H1 (cell line): ENCODE measurements at regions not wholly inside any gene's neighbourhood (a gene's known extent, or its start where the extent isn't known, plus 50 kb on each side); places are given as distances from the start of the nearest gene placed in this dataset.

Source experiments
- CTCF ChIA-PET: fragments of 300-600 bp; sonication (Branson Sonifier 250); formaldehyde crosslinking; loops from one replicate; lab custom pipeline; 2021; ENCODE audit not compliant: partially characterized antibody; lab: Charles Lee
- POLR2A ChIA-PET: fragments of 300-600 bp; sonication (Branson Sonifier 250); formaldehyde crosslinking; loops from one replicate; lab custom pipeline; 2021; ENCODE audit warnings: inconsistent platforms; ENCODE audit not compliant: partially characterized antibody; lab: Charles Lee
- DNase-seq, 2 experiments: peaks; one replicate each; pipeline versions ENCODE4 v3.0.0 to v3.0.0-alpha.2; 2010 to 2022; ENCODE audit warnings: low spot score in 2 of 2, low read depth in 1 of 2, mixed read lengths in 1 of 2
- FAIRE-seq: peaks from 2 replicates; lab custom pipeline; 2011; peaks lifted over from hg19 to GRCh38; lab: Jason Lieb, UNC
- H2AFZ ChIP-seq: 2 replicates; pipeline ENCODE4 v1.8.1; 2012; ENCODE audit warnings: low read length, inconsistent platforms
- H2AK5ac ChIP-seq: 2 replicates; pipeline ENCODE4 v1.6.1; 2013; ENCODE audit warnings: low read depth, low read length
- H2BK120ac ChIP-seq: replicated peaks from 2 replicates; pipeline ENCODE3; 2013; ENCODE audit warnings: low read depth, low read length, inconsistent platforms
- H2BK12ac ChIP-seq: 2 replicates; pipeline ENCODE4 v1.6.1; 2013; ENCODE audit warnings: low read depth, low read length
- H2BK15ac ChIP-seq: 2 replicates; pipeline ENCODE4 v1.6.1; 2013; ENCODE audit warnings: low read length
- H2BK20ac ChIP-seq: 2 replicates; pipeline ENCODE4 v1.6.1; 2013; ENCODE audit warnings: low read length
- H2BK5ac ChIP-seq: 2 replicates; pipeline ENCODE4 v1.6.1; 2013; ENCODE audit warnings: low read depth, low read length
- H3K14ac ChIP-seq: 2 replicates; pipeline ENCODE4 v1.6.1; 2013; ENCODE audit warnings: inconsistent platforms; ENCODE audit not compliant: insufficient read length
- H3K18ac ChIP-seq: 2 replicates; pipeline ENCODE4 v1.6.1; 2013; ENCODE audit warnings: low read length; ENCODE audit errors: extremely low read depth
- H3K23ac ChIP-seq: 2 replicates; pipeline ENCODE4 v1.6.1; 2013; ENCODE audit warnings: inconsistent platforms; ENCODE audit not compliant: insufficient read length
- H3K23me2 ChIP-seq: 2 replicates; pipeline ENCODE4 v1.6.1; 2013; ENCODE audit warnings: low read depth, low read length
- H3K27ac ChIP-seq: 2 replicates; pipeline ENCODE4 v1.6.1; 2011; ENCODE audit warnings: low read depth, low read length, inconsistent platforms
- H3K27me3 ChIP-seq, 4 experiments: replicated peaks in 1 of 4; 1 replicate in 1 of 4; 2 replicates in 3 of 4; pipeline versions ENCODE4 v1.6.1 to v1.8.1; 2011 to 2013; ENCODE audit warnings: low read length in 3 of 4, mild to moderate bottlenecking in 3 of 4, inconsistent platforms in 2 of 4, mixed read lengths in 2 of 4, moderate library complexity in 1 of 4; ENCODE audit not compliant: control insufficient read depth in 3 of 4, insufficient read depth in 3 of 4; ENCODE audit errors: extremely low read depth in 1 of 4
- H3K36me3 ChIP-seq, 4 experiments: 2 replicates each; pipeline versions ENCODE4 v1.6.1 to v1.8.1; 2011 to 2013; ENCODE audit warnings: mild to moderate bottlenecking in 4 of 4, low read length in 3 of 4, moderate library complexity in 2 of 4, control low read depth in 1 of 4, inconsistent platforms in 1 of 4; ENCODE audit not compliant: insufficient read depth in 4 of 4, control insufficient read depth in 2 of 4
- H3K4ac ChIP-seq: replicated peaks from 2 replicates; pipeline ENCODE3; 2013; ENCODE audit warnings: low read length, low read depth, mixed read lengths, inconsistent platforms; ENCODE audit not compliant: insufficient read length
- H3K4me1 ChIP-seq, 4 experiments: replicated peaks in 1 of 4; 1 replicate in 1 of 4; 2 replicates in 3 of 4; pipeline versions ENCODE4 v1.6.1 to v1.8.1; 2011 to 2013; ENCODE audit warnings: low read length in 3 of 4, inconsistent platforms in 2 of 4, mixed read lengths in 1 of 4; ENCODE audit not compliant: insufficient read depth in 4 of 4, control insufficient read depth in 3 of 4
- H3K4me2 ChIP-seq, 2 experiments: 2 replicates each; pipeline versions ENCODE4 v1.6.1 to v1.8.1; 2011 to 2013; ENCODE audit warnings: low read depth in 2 of 2, low read length in 2 of 2, control low read depth in 1 of 2, inconsistent platforms in 1 of 2, mild to moderate bottlenecking in 1 of 2; ENCODE audit not compliant: insufficient read depth in 1 of 2
- H3K4me3 ChIP-seq, 4 experiments: fragments of 200-600, 300-600 bp in 1 of 4; sonication (generic), shearing (Covaris generic), sonication (Bioruptor Twin) in 1 of 4; 2 replicates each; pipeline versions ENCODE4 v1.5.1 to v1.8.1; 2011 to 2016; ENCODE audit warnings: low read length in 4 of 4, low read depth in 3 of 4, control low read depth in 2 of 4, inconsistent platforms in 2 of 4, mild to moderate bottlenecking in 2 of 4, mixed read lengths in 1 of 4, moderate library complexity in 1 of 4; ENCODE audit not compliant: insufficient read depth in 2 of 4; ENCODE audit errors: extremely low read depth in 1 of 4
- H3K56ac ChIP-seq: replicated peaks from 2 replicates; pipeline ENCODE3; 2013; ENCODE audit warnings: low read depth, mild to moderate bottlenecking, mixed read lengths, low read length, inconsistent platforms; ENCODE audit not compliant: insufficient read length
- H3K79me1 ChIP-seq: 2 replicates; pipeline ENCODE4 v1.6.1; 2013; ENCODE audit warnings: low read depth, low read length, control low read depth
- H3K79me2 ChIP-seq, 2 experiments: 2 replicates each; pipeline versions ENCODE4 v1.6.1 to v1.8.1; 2012 to 2013; ENCODE audit warnings: low read length in 2 of 2, mild to moderate bottlenecking in 2 of 2, inconsistent platforms in 1 of 2; ENCODE audit not compliant: insufficient read depth in 2 of 2, control insufficient read depth in 1 of 2
- H3K9ac ChIP-seq, 4 experiments: replicated peaks in 1 of 4; 1 replicate in 1 of 4; 2 replicates in 3 of 4; pipeline versions ENCODE4 v1.6.1 to v1.8.1; 2011 to 2013; ENCODE audit warnings: low read depth in 3 of 4, low read length in 3 of 4, control low read depth in 2 of 4, mild to moderate bottlenecking in 2 of 4, moderate library complexity in 2 of 4, inconsistent platforms in 1 of 4; ENCODE audit errors: extremely low read depth in 1 of 4
- H3K9me3 ChIP-seq, 2 experiments: 2 replicates each; pipeline versions ENCODE4 v1.6.1 to v1.8.1; 2012 to 2013; ENCODE audit warnings: mild to moderate bottlenecking in 2 of 2, moderate library complexity in 2 of 2, control low read depth in 1 of 2, inconsistent platforms in 1 of 2, low read depth in 1 of 2, low read length in 1 of 2, mixed read lengths in 1 of 2; ENCODE audit not compliant: insufficient read depth in 2 of 2
- H4K20me1 ChIP-seq, 2 experiments: replicated peaks in 1 of 2; 2 replicates each; pipeline versions ENCODE3 to v1.8.1; 2011 to 2013; ENCODE audit warnings: inconsistent platforms in 2 of 2, low read length in 2 of 2, mild to moderate bottlenecking in 1 of 2; ENCODE audit not compliant: insufficient read depth in 2 of 2, control insufficient read depth in 1 of 2
- H4K5ac ChIP-seq: 2 replicates; pipeline ENCODE4 v1.6.1; 2013; ENCODE audit warnings: low read length, low read depth, mixed read lengths, inconsistent platforms; ENCODE audit not compliant: insufficient read length
- H4K8ac ChIP-seq: 2 replicates; pipeline ENCODE4 v1.8.0; 2013; ENCODE audit warnings: mild to moderate bottlenecking, moderate library complexity, low read length, inconsistent platforms; ENCODE audit not compliant: insufficient read depth; ENCODE audit errors: extremely low read depth
- H4K91ac ChIP-seq: replicated peaks from 2 replicates; pipeline ENCODE3; 2013; ENCODE audit warnings: low read length, mixed read lengths, inconsistent platforms; ENCODE audit not compliant: insufficient read length
- GTF2F1 ChIP-seq: IDR thresholded peaks from 2 replicates; pipeline ENCODE4 v1.6.1; 2012; ENCODE audit warnings: low read depth, low read length, improper control_type of control experiment, borderline replicate concordance
- SP1 ChIP-seq: IDR thresholded peaks from 2 replicates; pipeline ENCODE4 v1.6.1; 2011; ENCODE audit warnings: low read depth, low read length
- TAF7 ChIP-seq: optimal IDR thresholded peaks from 2 replicates; pipeline ENCODE3; 2011; ENCODE audit warnings: low read depth, mild to moderate bottlenecking, inconsistent platforms, low read length, moderate library complexity, borderline replicate concordance
- WGBS, 2 experiments: shearing (Covaris generic) in 1 of 2; methylation state at CpG; one replicate each; pipeline versions ENCODE4 v1.1.6 to v1.1.7; 2013 to 2015; ENCODE audit warnings: low lambda C conversion rate in 2 of 2, mixed read lengths in 2 of 2, inconsistent platforms in 1 of 2, low coverage in 1 of 2, missing lambda C conversion rate in 1 of 2; ENCODE audit not compliant: insufficient replicate concordance in 2 of 2, insufficient coverage in 1 of 2, insufficient read length in 1 of 2; ENCODE audit errors: extremely low coverage in 1 of 2, missing lambda C conversion rate in 1 of 2; 5-methylcytosine and 5-hydroxymethylcytosine counted together

- no peaks in the 10 kb centered on the region for H3K36me3 ChIP-seq
- WGBS, 2 experiments, result 91% methylated on average over 2 of the region's 2 CpGs; no CpG with 5 or more reads in 1 of the 2 experiments
- no peak overlapping the region for H4K5ac ChIP-seq
- ChIA-PET CTCF (no interaction called here), POLR2A (no interaction called here)
- H3K27ac ChIP-seq, result no peak overlapping the region
- H4K20me1 ChIP-seq, result no peaks in the 10 kb centered on the region
- no peaks in the 10 kb centered on the region for H3K4me1 ChIP-seq
- no peak overlapping the region for H3K9ac ChIP-seq
- H3K56ac ChIP-seq, result no peak overlapping the region
- H2BK15ac ChIP-seq, result no peak overlapping the region
- H3K79me2 ChIP-seq, result no peaks in the 10 kb centered on the region
- no peaks in the 10 kb centered on the region for H3K23me2 ChIP-seq
- TF ChIP-seq GTF2F1 (no peak), TAF7 (no peak), SP1 (no peak)
- H2BK5ac ChIP-seq, result no peak overlapping the region
- H3K18ac ChIP-seq, result no peak overlapping the region
- no peak overlapping the region for H3K23ac ChIP-seq
- no peak overlapping the region for H2BK20ac ChIP-seq
- no peaks in the 10 kb centered on the region for H3K9me3 ChIP-seq
- no peak for FAIRE-seq
- no peak overlapping the region for H3K14ac ChIP-seq
- H3K4me2 ChIP-seq, result no peak overlapping the region
- H3K27me3 ChIP-seq, result no peaks in the 10 kb centered on the region
- no peak overlapping the region for H2AK5ac ChIP-seq
- no peak overlapping the region for H2AFZ ChIP-seq
- H3K4me3 ChIP-seq, result no peak overlapping the region
- H3K4ac ChIP-seq, result no peak overlapping the region
- H4K91ac ChIP-seq, result no peak overlapping the region
- DNase-seq, result no peak
- H2BK120ac ChIP-seq, result no peak overlapping the region
- H4K8ac ChIP-seq, result no peak overlapping the region
- H3K79me1 ChIP-seq, result no peaks in the 10 kb centered on the region
- H2BK12ac ChIP-seq, result no peak overlapping the region
Measured at GRCh38 chr6:122122686-122123085, 276.8 kb upstream of the HSF2 start.
